H1 (cell line): ENCODE measurements at regions not wholly inside any gene's neighbourhood (a gene's known extent, or its start where the extent isn't known, plus 50 kb on each side); places are given as distances from the start of the nearest gene placed in this dataset.

Experiments used
- BRCA1 ChIP-seq: IDR thresholded peaks from 2 replicates; pipeline ENCODE4 v1.6.1; 2012; ENCODE audit warnings: low read depth, low read length, improper control_type of control experiment
- CHD1 ChIP-seq: IDR thresholded peaks from 2 replicates; pipeline ENCODE4 v1.6.1; 2012; ENCODE audit warnings: low read depth, low read length, improper control_type of control experiment
- YY1 ChIP-seq: IDR thresholded peaks from 2 replicates; pipeline ENCODE4 v1.6.1; 2011; ENCODE audit warnings: low read depth, mild to moderate bottlenecking, low read length

DNA sequence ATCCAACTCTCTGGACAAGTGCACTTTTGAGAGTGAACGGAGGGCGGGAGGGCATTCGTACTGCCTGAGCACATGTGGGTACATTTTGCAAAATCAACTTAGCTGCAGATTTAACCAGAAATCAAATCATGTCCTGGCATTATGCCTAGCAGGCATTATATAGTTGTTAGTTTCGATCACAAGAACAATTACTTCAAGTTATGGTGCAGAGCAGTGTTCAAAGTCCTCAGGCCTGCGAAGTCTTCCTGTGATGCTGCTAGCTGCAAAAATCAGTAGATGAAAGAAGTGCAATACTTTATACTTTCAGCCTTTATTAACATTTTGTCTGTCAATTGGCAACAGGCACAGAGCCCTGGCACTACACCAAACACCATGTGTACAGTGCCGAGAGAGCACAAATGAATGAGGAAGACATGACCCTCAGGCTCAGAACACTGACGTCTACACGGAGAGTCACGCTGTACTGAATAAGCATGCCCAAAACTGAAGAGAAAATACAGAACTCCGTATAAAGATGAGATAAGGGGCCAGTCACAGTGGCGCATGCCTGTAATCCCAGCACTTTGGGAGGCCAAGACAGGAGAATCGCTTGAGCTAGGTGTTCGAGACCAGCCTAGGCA, 92.1 kb upstream of the CREB1 start (continued):
- TF ChIP-seq BRCA1 = no peak
- no peak for TF ChIP-seq YY1
- no peak for TF ChIP-seq CHD1
